BLaER1 (cell line): ENCODE measurements at regions not wholly inside any gene's neighbourhood (a gene's known extent, or its start where the extent isn't known, plus 50 kb on each side); places are given as distances from the start of the nearest gene placed in this dataset.
"Not testable (repeated sequence)": the region's sequence is repeated elsewhere in the genome, so short reads cannot be mapped to it uniquely, and the experiment has no call there.

Experiments
- H3K27ac ChIP-seq: shearing (Covaris generic); formaldehyde crosslinking; 2 replicates; pipeline ENCODE4 v1.8.1; 2022
- H3K27me3 ChIP-seq: shearing (Covaris generic); formaldehyde crosslinking; 2 replicates; pipeline ENCODE4 v1.8.1; 2022
- H3K36me3 ChIP-seq: shearing (Covaris generic); formaldehyde crosslinking; 2 replicates; pipeline ENCODE4 v1.8.1; 2022
- H3K4me1 ChIP-seq: shearing (Covaris generic); formaldehyde crosslinking; 2 replicates; pipeline ENCODE4 v1.8.1; 2022
- H3K4me2 ChIP-seq: shearing (Covaris generic); formaldehyde crosslinking; 2 replicates; pipeline ENCODE4 v1.8.1; 2022
- H3K4me3 ChIP-seq: shearing (Covaris generic); formaldehyde crosslinking; 2 replicates; pipeline ENCODE4 v1.8.1; 2022
- H3K9ac ChIP-seq: shearing (Covaris generic); formaldehyde crosslinking; 2 replicates; pipeline ENCODE4 v1.8.1; 2022
- H3K9me3 ChIP-seq: shearing (Covaris generic); formaldehyde crosslinking; 2 replicates; pipeline ENCODE4 v1.8.1; 2022
- H4K20me1 ChIP-seq: shearing (Covaris generic); formaldehyde crosslinking; 2 replicates; pipeline ENCODE4 v1.8.1; 2022
- Cebpa-rat ChIP-seq: shearing (Covaris generic); IDR thresholded peaks from 2 replicates; pipeline ENCODE4 v1.8.1; 2022

DNA sequence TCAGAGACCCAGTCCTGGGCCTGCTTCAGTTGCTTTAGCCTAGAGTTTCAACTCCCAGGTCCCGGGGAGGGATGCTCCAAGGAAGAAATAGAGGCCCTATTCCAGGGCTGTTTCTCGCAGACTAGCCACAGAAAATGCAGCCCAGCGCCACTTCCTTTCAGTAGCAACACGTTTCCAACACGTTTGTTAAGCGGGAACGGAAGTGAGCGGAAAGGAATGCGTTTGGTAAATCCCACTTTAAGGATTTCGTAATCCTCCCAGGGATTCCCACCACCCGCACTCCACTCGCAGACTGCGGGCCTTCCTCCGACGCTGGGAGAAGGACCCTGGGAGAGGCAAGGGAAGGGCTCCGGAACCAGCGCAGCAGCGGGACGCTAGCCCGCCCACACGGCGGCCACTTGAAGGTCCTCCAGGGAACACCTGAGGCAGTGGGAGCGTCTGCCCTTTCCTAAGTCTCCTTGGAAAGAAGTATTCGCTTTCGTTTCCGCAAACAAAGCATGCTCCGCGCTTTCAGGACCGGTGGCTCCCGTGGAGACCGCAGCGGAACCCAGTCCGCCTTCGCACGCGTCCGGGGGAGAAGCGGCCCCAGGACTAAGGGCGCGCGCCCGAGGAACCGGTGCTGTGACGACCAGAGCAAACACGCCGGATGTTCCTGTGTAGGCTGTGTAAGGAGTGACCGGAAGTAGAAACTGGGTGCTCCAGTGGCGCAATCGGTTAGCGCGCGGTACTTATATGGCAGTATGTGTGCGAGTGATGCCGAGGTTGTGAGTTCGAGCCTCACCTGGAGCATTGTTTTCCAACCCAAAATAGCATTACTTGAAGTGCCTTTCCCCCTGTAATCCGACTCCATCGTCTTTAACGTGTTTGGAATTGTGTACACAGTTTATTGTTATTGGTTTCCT is 227.6 kb upstream of the PRSS16 start:
- Histone ChIP-seq H3K36me3 (no peaks in the 10 kb centered on the region), H3K9me3 (peaks cover 30% of the 10 kb centered on the region), H3K4me3 (no peak overlapping the region), H3K27ac (no peak overlapping the region), H3K27me3 (no peaks in the 10 kb centered on the region), H3K4me1 (no peaks in the 10 kb centered on the region), H3K9ac (no peak overlapping the region), H4K20me1 (no peaks in the 10 kb centered on the region), H3K4me2 (no peak overlapping the region)
- TF ChIP-seq Cebpa-rat: no peak

- no peak for TF ChIP-seq Cebpa-rat
- Histone ChIP-seq H3K9me3 (peaks cover 30% of the 10 kb centered on the region), H3K36me3 (no peaks in the 10 kb centered on the region), H3K27ac (no peak overlapping the region), H3K27me3 (no peaks in the 10 kb centered on the region), H3K4me3 (no peak overlapping the region), H3K4me1 (no peaks in the 10 kb centered on the region), H4K20me1 (no peaks in the 10 kb centered on the region), H3K9ac (no peak overlapping the region), H3K4me2 (no peak overlapping the region)
These were observed 227.0 kb upstream of the PRSS16 start for GRCh38 chr6:27020553-27020880.

DNA sequence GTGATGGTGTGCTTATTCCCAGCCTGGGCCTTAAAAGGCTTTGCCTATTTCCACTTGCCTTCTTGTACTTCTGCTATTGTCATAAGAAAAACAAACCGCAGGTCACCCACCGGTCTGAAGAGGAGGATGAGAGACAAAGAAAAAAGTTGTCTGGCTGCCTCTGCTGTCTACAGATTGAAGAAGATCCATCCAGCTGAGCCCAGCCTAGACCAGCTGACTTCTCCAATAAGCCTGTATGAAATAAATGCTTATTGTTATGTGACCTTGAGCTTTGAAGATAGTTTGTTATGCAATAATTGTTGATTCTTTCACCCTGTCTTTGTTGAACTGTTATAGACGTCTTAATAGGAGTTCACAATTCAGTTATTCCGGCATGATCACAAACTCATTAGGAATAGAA is 223.8 kb upstream of the PRSS16 start:
- no peak overlapping the region for H3K27ac ChIP-seq
- H3K27me3 ChIP-seq: no peaks in the 10 kb centered on the region
- H3K36me3 ChIP-seq: no peaks in the 10 kb centered on the region
- TF ChIP-seq Cebpa-rat: no peak
- no peaks in the 10 kb centered on the region for H3K4me1 ChIP-seq
- H3K4me3 ChIP-seq: no peak overlapping the region
- H4K20me1 ChIP-seq: no peaks in the 10 kb centered on the region
- H3K4me2 ChIP-seq: no peak overlapping the region
- peaks cover 12% of the 10 kb centered on the region; the same call in 1 of the 2 replicates for H3K9me3 ChIP-seq
- H3K9ac ChIP-seq: no peak overlapping the region

GRCh38 chr6:27025351-27025750 is 222.2 kb upstream of the PRSS16 start:
- no peak for TF ChIP-seq Cebpa-rat
- H3K36me3 ChIP-seq: no peaks in the 10 kb centered on the region
- H3K27me3 ChIP-seq: no peaks in the 10 kb centered on the region
- H4K20me1 ChIP-seq: no peaks in the 10 kb centered on the region
- H3K27ac ChIP-seq: no peak overlapping the region
- no peaks in the 10 kb centered on the region for H3K4me1 ChIP-seq
- peaks cover 2% of the 10 kb centered on the region; the same call in 1 of the 2 replicates for H3K9me3 ChIP-seq
- H3K4me2 ChIP-seq: no peak overlapping the region
- H3K4me3 ChIP-seq: no peak overlapping the region
- H3K9ac ChIP-seq: no peak overlapping the region

GRCh38 chr6:27026361-27026760 is 221.1 kb upstream of the PRSS16 start:
- TF ChIP-seq Cebpa-rat: no peak
- no peaks in the 10 kb centered on the region for H4K20me1 ChIP-seq
- H3K27me3 ChIP-seq: no peaks in the 10 kb centered on the region
- H3K9me3 ChIP-seq: no peaks in the 10 kb centered on the region
- H3K4me3 ChIP-seq: no peak overlapping the region
- H3K4me2 ChIP-seq: no peak overlapping the region
- H3K36me3 ChIP-seq: no peaks in the 10 kb centered on the region
- no peaks in the 10 kb centered on the region for H3K4me1 ChIP-seq
- H3K27ac ChIP-seq: no peak overlapping the region
- H3K9ac ChIP-seq: no peak overlapping the region

GRCh38 chr6:27031302-27031701 is 216.2 kb upstream of the PRSS16 start:
- Histone ChIP-seq H3K27me3 (no peaks in the 10 kb centered on the region), H3K4me2 (no peak overlapping the region), H4K20me1 (no peaks in the 10 kb centered on the region), H3K9me3 (no peaks in the 10 kb centered on the region), H3K4me1 (0 out of 2 replicates have a peak, but pooled peaks cover 6% of the 10 kb centered on the region), H3K4me3 (no peak overlapping the region), H3K27ac (no peak overlapping the region), H3K9ac (no peak overlapping the region), H3K36me3 (no peaks in the 10 kb centered on the region)
- TF ChIP-seq Cebpa-rat: no peak

DNA sequence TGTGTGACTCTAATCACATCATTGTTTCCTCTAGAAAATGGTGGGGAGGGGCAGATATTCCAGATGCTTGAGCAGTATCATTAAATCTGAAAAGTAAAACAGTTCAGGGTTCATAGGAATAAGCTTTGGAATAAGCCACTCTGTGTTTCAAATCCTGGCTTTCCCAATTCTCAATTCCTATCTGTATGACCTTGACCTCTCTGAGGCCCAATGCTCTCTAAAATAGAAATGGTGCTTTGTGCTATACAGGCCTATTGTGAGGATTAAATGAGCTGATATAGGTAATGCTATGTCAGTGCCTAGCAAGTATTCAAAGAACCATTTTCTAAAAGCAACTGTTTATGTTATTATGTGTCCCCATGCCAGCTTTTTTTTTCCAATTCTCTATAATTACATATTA is 209.0 kb upstream of the PRSS16 start:
- Histone ChIP-seq H3K36me3 (no peaks in the 10 kb centered on the region), H3K27me3 (no peaks in the 10 kb centered on the region), H3K27ac (no peak overlapping the region), H3K9ac (no peak overlapping the region), H4K20me1 (no peaks in the 10 kb centered on the region), H3K9me3 (no peaks in the 10 kb centered on the region), H3K4me3 (no peak overlapping the region), H3K4me1 (0 out of 2 replicates have a peak, but pooled peaks cover 6% of the 10 kb centered on the region), H3K4me2 (no peak overlapping the region)
- no peak for TF ChIP-seq Cebpa-rat

DNA sequence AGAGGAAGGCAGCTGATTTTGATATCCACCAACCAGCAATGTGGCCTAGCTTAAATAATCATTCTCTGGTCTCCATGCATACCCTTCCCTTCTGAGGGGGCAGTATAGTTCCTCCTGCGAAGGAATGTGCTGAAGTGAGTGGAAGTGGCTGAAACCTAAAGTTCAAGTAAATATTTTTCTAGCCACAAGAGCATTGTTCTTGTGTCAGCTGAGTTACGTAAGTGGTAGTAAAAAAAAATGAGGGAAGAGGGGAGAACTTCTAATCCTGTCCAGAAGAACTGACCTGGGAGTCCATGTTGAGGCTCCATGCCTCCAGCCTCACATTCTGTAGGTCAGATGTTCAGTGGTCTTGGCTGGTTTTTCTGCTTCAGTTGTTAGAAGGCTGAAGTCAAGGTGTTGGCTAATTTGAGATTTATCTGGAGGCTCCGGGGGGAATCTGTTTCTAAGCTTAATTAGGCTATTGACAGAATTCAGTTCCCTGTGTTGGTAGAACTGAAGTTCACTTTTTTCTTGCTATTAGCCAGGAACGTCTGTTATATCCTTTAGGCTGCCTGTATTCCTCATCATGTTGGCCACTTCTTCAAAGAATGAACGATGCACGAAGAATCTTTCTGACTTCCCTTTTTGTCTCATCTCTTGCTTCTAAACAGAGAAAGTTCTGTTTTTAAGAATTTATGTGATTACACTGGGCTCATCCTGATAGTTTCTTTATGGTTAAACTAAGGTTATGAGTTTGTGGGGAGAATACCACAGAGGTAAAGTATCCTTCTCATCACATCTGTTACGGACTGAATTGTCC is 207.1 kb upstream of the PRSS16 start:
- Histone ChIP-seq H3K9me3 (peaks cover 7% of the 10 kb centered on the region), H3K4me1 (no peaks in the 10 kb centered on the region), H3K4me2 (no peak overlapping the region), H3K27ac (no peak overlapping the region), H4K20me1 (no peaks in the 10 kb centered on the region), H3K27me3 (no peaks in the 10 kb centered on the region), H3K4me3 (no peak overlapping the region), H3K36me3 (no peaks in the 10 kb centered on the region), H3K9ac (no peak overlapping the region)
- no peak for TF ChIP-seq Cebpa-rat

DNA sequence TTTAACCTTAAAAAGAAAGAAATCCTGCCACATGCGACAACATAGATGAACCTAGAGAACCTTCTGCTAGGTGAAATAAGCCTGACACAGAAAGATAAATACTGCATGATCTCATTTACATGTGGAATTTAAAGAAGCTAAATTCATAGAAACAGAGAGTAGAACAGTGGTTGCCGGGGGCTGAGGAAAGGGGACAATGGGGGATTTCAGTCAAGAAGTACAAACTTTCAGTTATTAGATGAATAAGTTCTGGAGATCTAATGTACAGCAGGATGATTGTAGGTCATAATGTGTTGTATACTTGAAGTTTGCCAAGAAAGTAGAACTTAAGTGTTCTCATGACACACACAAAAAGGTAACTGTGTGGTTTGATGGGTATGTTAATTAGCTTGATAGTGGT is 204.3 kb upstream of the PRSS16 start:
- Histone ChIP-seq H3K4me3 (no peak overlapping the region), H3K36me3 (no peaks in the 10 kb centered on the region), H3K27me3 (no peaks in the 10 kb centered on the region), H3K9ac (no peak overlapping the region), H3K27ac (no peak overlapping the region), H3K9me3 (peaks cover 15% of the 10 kb centered on the region), H4K20me1 (no peaks in the 10 kb centered on the region), H3K4me2 (no peak overlapping the region), H3K4me1 (no peaks in the 10 kb centered on the region)
- no peak for TF ChIP-seq Cebpa-rat

DNA sequence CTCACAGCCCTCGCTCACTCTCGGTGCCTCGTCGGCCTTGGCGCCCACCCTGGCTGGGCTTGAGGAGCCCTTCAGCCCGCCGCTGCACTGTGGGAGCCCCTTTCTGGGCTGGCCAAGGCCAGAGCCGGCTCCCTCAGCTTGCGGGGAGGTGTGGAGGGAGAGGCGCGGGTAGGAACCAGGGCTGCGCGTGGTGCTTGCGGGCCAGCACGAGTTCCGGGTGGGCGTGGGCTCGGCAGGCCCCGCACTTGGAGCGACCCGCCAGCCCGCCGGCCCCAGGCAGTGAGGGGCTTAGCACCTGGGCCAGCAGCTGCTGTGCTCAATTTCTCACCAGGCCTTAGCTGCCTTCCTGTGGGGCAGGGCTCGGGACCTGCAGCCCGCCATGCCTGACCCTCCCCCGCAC is 202.4 kb upstream of the PRSS16 start:
- not testable (repeated sequence) for H3K27ac ChIP-seq, H3K4me1 ChIP-seq, H3K27me3 ChIP-seq

GRCh38 chr6:27047725-27048124 is 199.8 kb upstream of the PRSS16 start:
- H3K4me1 ChIP-seq, H4K20me1 ChIP-seq, H3K36me3 ChIP-seq, H3K9ac ChIP-seq, H3K27me3 ChIP-seq, H3K4me3 ChIP-seq, H3K27ac ChIP-seq, H3K4me2 ChIP-seq: not testable (repeated sequence)
- peaks cover 15% of the 10 kb centered on the region for H3K9me3 ChIP-seq

More for the DNA sequence above, 202.4 kb upstream of the PRSS16 start:
- H3K4me3 ChIP-seq, H3K36me3 ChIP-seq, H4K20me1 ChIP-seq, H3K4me2 ChIP-seq, H3K9ac ChIP-seq: not testable (repeated sequence)
- H3K9me3 ChIP-seq: peaks cover 15% of the 10 kb centered on the region
